BE2C (cell line): ENCODE measurements at regions not wholly inside any gene's neighbourhood (a gene's known extent, or its start where the extent isn't known, plus 50 kb on each side); places are given as distances from the start of the nearest gene placed in this dataset.

Experiments
- DNase-seq: peaks from one replicate; pipeline ENCODE4 v3.0.0-alpha.2; 2020
- H3K27me3 ChIP-seq: fragments of 250-450 bp; sonication (Bioruptor Pico); 2 replicates; pipeline ENCODE4 v1.5.1; 2020; ENCODE audit warnings: mild to moderate bottlenecking
- H3K36me3 ChIP-seq: fragments of 250-450 bp; sonication (Bioruptor Pico); 2 replicates; pipeline ENCODE4 v1.5.1; 2020; ENCODE audit warnings: mild to moderate bottlenecking
- H3K4me1 ChIP-seq: fragments of 250-450 bp; sonication (Bioruptor Pico); 2 replicates; pipeline ENCODE4 v1.5.1; 2020
- H3K4me3 ChIP-seq: 2 replicates; pipeline ENCODE4 v1.5.1; 2011; ENCODE audit warnings: low read depth, low read length
- H3K9me3 ChIP-seq: fragments of 250-450 bp; sonication (Bioruptor Pico); 2 replicates; pipeline ENCODE4 v1.5.1; 2020
- CTCF ChIP-seq: IDR thresholded peaks from 2 replicates; pipeline ENCODE4 v1.5.1; 2012; ENCODE audit warnings: mild to moderate bottlenecking, low read depth, low read length

- Histone ChIP-seq H3K9me3 (no peaks in the 10 kb centered on the region), H3K4me1 (no peaks in the 10 kb centered on the region), H3K4me3 (no peak overlapping the region), H3K27me3 (no peaks in the 10 kb centered on the region), H3K36me3 (no peaks in the 10 kb centered on the region)
- DNase-seq: no peak
- TF ChIP-seq CTCF: no peak
Measured at GRCh38 chr2:140178234-140178633, 1398.0 kb upstream of the NXPH2 start.

GRCh38 chr2:140177086-140177485 lies 1396.9 kb upstream of the NXPH2 start:
- H3K4me3 ChIP-seq: no peak overlapping the region
- H3K27me3 ChIP-seq: no peaks in the 10 kb centered on the region
- no peaks in the 10 kb centered on the region for H3K4me1 ChIP-seq
- no peaks in the 10 kb centered on the region for H3K36me3 ChIP-seq
- TF ChIP-seq CTCF: no peak
- no peaks in the 10 kb centered on the region for H3K9me3 ChIP-seq
- DNase-seq: no peak

- H3K9me3 ChIP-seq: no peaks in the 10 kb centered on the region
- H3K4me3 ChIP-seq: no peak overlapping the region
- TF ChIP-seq CTCF: no peak
- no peaks in the 10 kb centered on the region for H3K27me3 ChIP-seq
- no peaks in the 10 kb centered on the region for H3K4me1 ChIP-seq
- no peak for DNase-seq
- no peaks in the 10 kb centered on the region for H3K36me3 ChIP-seq
Measured at GRCh38 chr2:140173790-140174189, 1393.6 kb upstream of the NXPH2 start.

GRCh38 chr2:140164449-140164848 lies 1384.3 kb upstream of the NXPH2 start:
- Histone ChIP-seq H3K36me3 (no peaks in the 10 kb centered on the region), H3K27me3 (no peaks in the 10 kb centered on the region), H3K9me3 (no peaks in the 10 kb centered on the region), H3K4me1 (no peaks in the 10 kb centered on the region), H3K4me3 (no peak overlapping the region)
- TF ChIP-seq CTCF: no peak
- DNase-seq: no peak

GRCh38 chr2:140158259-140158658 lies 1378.1 kb upstream of the NXPH2 start:
- no peak for TF ChIP-seq CTCF
- no peaks in the 10 kb centered on the region for H3K27me3 ChIP-seq
- no peak for DNase-seq
- no peaks in the 10 kb centered on the region for H3K4me1 ChIP-seq
- H3K9me3 ChIP-seq: no peaks in the 10 kb centered on the region
- H3K36me3 ChIP-seq: no peaks in the 10 kb centered on the region
- H3K4me3 ChIP-seq: no peak overlapping the region

GRCh38 chr2:140157816-140158215 lies 1377.6 kb upstream of the NXPH2 start:
- no peak for TF ChIP-seq CTCF
- Histone ChIP-seq H3K36me3 (no peaks in the 10 kb centered on the region), H3K27me3 (no peaks in the 10 kb centered on the region), H3K4me3 (no peak overlapping the region), H3K4me1 (no peaks in the 10 kb centered on the region), H3K9me3 (no peaks in the 10 kb centered on the region)
- no peak for DNase-seq
